Mesenchymal stem cell (in vitro differentiated cells and primary cell): ENCODE measurements at regions not wholly inside any gene's neighbourhood (a gene's known extent, or its start where the extent isn't known, plus 50 kb on each side); places are given as distances from the start of the nearest gene placed in this dataset.
A peak's percentile ranks its signal among the peaks of the same experiment; 100 is the strongest.

Experiments used
- DNase-seq: peaks from one replicate; pipeline ENCODE4 v3.0.0-alpha.2; 2013
- H2AFZ ChIP-seq: one replicate; pipeline ENCODE4 v1.6.1; 2013; ENCODE audit warnings: low read depth, mild to moderate bottlenecking, control low read depth, inconsistent platforms, low read length, moderate library complexity
- H2AK5ac ChIP-seq: 2 replicates; pipeline ENCODE4 v1.6.1; 2013; ENCODE audit warnings: low read length, moderate library complexity, mild to moderate bottlenecking, inconsistent platforms; ENCODE audit not compliant: severe bottlenecking
- H2BK120ac ChIP-seq: one replicate; pipeline ENCODE4 v1.6.1; 2013; ENCODE audit warnings: low read depth, mild to moderate bottlenecking, inconsistent platforms, low read length, moderate library complexity
- H2BK12ac ChIP-seq, 2 experiments: one replicate each; pipeline ENCODE4 v1.6.1; 2013; ENCODE audit warnings: inconsistent platforms in 2 of 2, low read length in 2 of 2, mild to moderate bottlenecking in 2 of 2, moderate library complexity in 2 of 2, control low read depth in 1 of 2
- H2BK15ac ChIP-seq: one replicate; pipeline ENCODE4 v1.6.1; 2013; ENCODE audit warnings: mild to moderate bottlenecking, low read depth, inconsistent platforms; ENCODE audit not compliant: poor library complexity, severe bottlenecking
- H2BK5ac ChIP-seq: 2 replicates; pipeline ENCODE4 v1.6.1; 2013; ENCODE audit warnings: low read depth, mild to moderate bottlenecking, low read length, control low read depth, inconsistent platforms; ENCODE audit not compliant: poor library complexity, severe bottlenecking
- H3K14ac ChIP-seq, 2 experiments: one replicate each; pipeline ENCODE4 v1.6.1; 2013; ENCODE audit warnings: inconsistent platforms in 2 of 2, low read length in 2 of 2, control low read depth in 1 of 2, mild to moderate bottlenecking in 1 of 2, moderate library complexity in 1 of 2
- H3K18ac ChIP-seq, 2 experiments: one replicate each; pipeline ENCODE4 v1.6.1; 2013; ENCODE audit warnings: inconsistent platforms in 2 of 2, low read length in 2 of 2, control low read depth in 1 of 2, low read depth in 1 of 2, mild to moderate bottlenecking in 1 of 2
- H3K23ac ChIP-seq, 2 experiments: one replicate each; pipeline ENCODE4 v1.6.1; 2013; ENCODE audit warnings: inconsistent platforms in 2 of 2, low read length in 2 of 2, mild to moderate bottlenecking in 2 of 2, moderate library complexity in 2 of 2, control low read depth in 1 of 2
- H3K27ac ChIP-seq: 2 replicates; pipeline ENCODE4 v1.5.1; 2013; ENCODE audit warnings: mild to moderate bottlenecking, moderate library complexity, low read length, control low read depth, inconsistent platforms; ENCODE audit not compliant: poor library complexity, severe bottlenecking
- H3K27me3 ChIP-seq, 2 experiments: 2 replicates each; pipeline versions ENCODE4 v1.6.1 to v1.7.0; 2013; ENCODE audit warnings: low read length in 2 of 2, mild to moderate bottlenecking in 2 of 2, moderate library complexity in 2 of 2, control low read depth in 1 of 2, inconsistent platforms in 1 of 2; ENCODE audit not compliant: control insufficient read depth in 1 of 2, insufficient read depth in 1 of 2
- H3K36me3 ChIP-seq, 2 experiments: 2 replicates each; pipeline versions ENCODE4 v1.6.1 to v1.7.0; 2013; ENCODE audit warnings: low read length in 2 of 2, control low read depth in 1 of 2, inconsistent platforms in 1 of 2, low read depth in 1 of 2, mild to moderate bottlenecking in 1 of 2; ENCODE audit not compliant: insufficient read depth in 2 of 2, control insufficient read depth in 1 of 2
- H3K4ac ChIP-seq, 2 experiments: one replicate each; pipeline ENCODE4 v1.6.1; 2013; ENCODE audit warnings: inconsistent platforms in 2 of 2, low read length in 2 of 2, mild to moderate bottlenecking in 2 of 2, moderate library complexity in 2 of 2, control low read depth in 1 of 2, low read depth in 1 of 2
- H3K4me1 ChIP-seq: 2 replicates; pipeline ENCODE4 v1.6.1; 2013; ENCODE audit warnings: low read depth, low read length, control low read depth; ENCODE audit not compliant: control insufficient read depth, insufficient read depth
- H3K4me2 ChIP-seq: 2 replicates; pipeline ENCODE4 v1.6.1; 2013; ENCODE audit warnings: low read length, mild to moderate bottlenecking, inconsistent platforms; ENCODE audit not compliant: poor library complexity, severe bottlenecking
- H3K4me3 ChIP-seq, 2 experiments: 2 replicates each; pipeline versions ENCODE4 v1.5.1 to v1.7.0; 2013; ENCODE audit warnings: low read length in 2 of 2, mild to moderate bottlenecking in 2 of 2, control low read depth in 1 of 2, low read depth in 1 of 2; ENCODE audit not compliant: insufficient read depth in 1 of 2
- H3K79me1 ChIP-seq: replicated peaks from 2 replicates; pipeline ENCODE4 v1.6.1; 2013; ENCODE audit warnings: mild to moderate bottlenecking, control low read depth, low read length, inconsistent platforms; ENCODE audit not compliant: poor library complexity, severe bottlenecking
- H3K9ac ChIP-seq: 2 replicates; pipeline ENCODE4 v1.7.0; 2013; ENCODE audit warnings: mild to moderate bottlenecking, low read length, moderate library complexity
- H3K9me3 ChIP-seq: 2 replicates; pipeline ENCODE4 v1.7.0; 2013; ENCODE audit warnings: mild to moderate bottlenecking, low read length; ENCODE audit not compliant: control insufficient read depth
- H4K8ac ChIP-seq: one replicate; pipeline ENCODE4 v1.6.1; 2013; ENCODE audit warnings: inconsistent platforms, mild to moderate bottlenecking, low read length, moderate library complexity
- H4K91ac ChIP-seq: one replicate; pipeline ENCODE4 v1.6.1; 2013; ENCODE audit warnings: mild to moderate bottlenecking, low read length, inconsistent platforms
- WGBS: methylation state at CpG from one replicate; pipeline ENCODE4 v1.1.7; 2013; ENCODE audit warnings: mixed read lengths; 5-methylcytosine and 5-hydroxymethylcytosine counted together

DNA sequence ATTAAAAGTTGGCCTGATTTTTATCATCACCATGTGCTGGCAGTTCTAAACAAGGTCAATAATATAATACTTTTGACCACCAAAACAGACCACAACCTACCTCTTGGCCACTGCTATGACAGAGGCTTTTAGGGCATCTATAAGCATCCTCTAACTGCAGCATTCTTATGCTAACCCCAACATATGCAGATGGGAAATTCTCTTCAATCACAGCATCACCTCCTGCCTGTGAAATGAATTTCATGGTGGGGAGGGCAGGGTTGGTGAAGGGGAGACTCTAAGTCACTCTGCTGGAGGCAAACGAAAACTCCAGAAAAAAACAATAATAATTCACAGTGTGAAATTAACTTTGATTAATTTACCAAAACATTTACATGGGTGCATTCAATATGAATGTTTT lies 78.8 kb upstream of the FAR2 start:
- Histone ChIP-seq H2BK5ac (no peak overlapping the region), H3K18ac (no peak overlapping the region), H3K4ac (no peak overlapping the region), H2BK15ac (no peak overlapping the region), H3K23ac (no peak overlapping the region), H2AFZ (no peak overlapping the region), H3K4me3 (no peak overlapping the region), H3K36me3 (no peaks in the 10 kb centered on the region), H3K27me3 (peaks cover 0 to 10% of the 10 kb centered on the region in 2 experiments), H3K79me1 (no peaks in the 10 kb centered on the region), H2BK120ac (no peak overlapping the region), H3K9ac (no peak overlapping the region), H4K8ac (no peak overlapping the region), H3K9me3 (no peaks in the 10 kb centered on the region), H2AK5ac (no peak overlapping the region), H3K27ac (no peak overlapping the region), H3K14ac (no peak overlapping the region), H3K4me1 (no peaks in the 10 kb centered on the region), H4K91ac (no peak overlapping the region), H2BK12ac (no peak overlapping the region), H3K4me2 (no peak overlapping the region)
- DNase-seq, result no peak
- WGBS, result no CpG with 5 or more reads among the region's 1 CpG

GRCh38 chr12:29071099-29071498 lies 78.0 kb upstream of the FAR2 start:
- no peak for DNase-seq
- Histone ChIP-seq H3K36me3 (no peaks in the 10 kb centered on the region), H3K27ac (no peak overlapping the region), H3K4me1 (no peaks in the 10 kb centered on the region), H3K9ac (no peak overlapping the region), H3K4me2 (no peak overlapping the region), H2BK120ac (no peak overlapping the region), H4K91ac (no peak overlapping the region), H3K18ac (no peak overlapping the region), H2BK15ac (no peak overlapping the region), H3K23ac (no peak overlapping the region), H2BK5ac (no peak overlapping the region), H3K27me3 (peaks cover 0 to 10% of the 10 kb centered on the region in 2 experiments), H3K4ac (no peak overlapping the region), H2AFZ (no peak overlapping the region), H3K79me1 (no peaks in the 10 kb centered on the region), H3K9me3 (no peaks in the 10 kb centered on the region), H2AK5ac (no peak overlapping the region), H3K14ac (no peak overlapping the region), H4K8ac (no peak overlapping the region), H2BK12ac (no peak overlapping the region), H3K4me3 (no peak overlapping the region)

- Histone ChIP-seq H2BK12ac (no peak overlapping the region), H2BK5ac (no peak overlapping the region), H3K9ac (peak overlapping the region; percentile 40), H3K14ac (no peak overlapping the region), H3K27me3 (peaks cover 0 to 10% of the 10 kb centered on the region in 2 experiments), H2BK120ac (no peak overlapping the region), H2AFZ (no peak overlapping the region), H3K36me3 (no peaks in the 10 kb centered on the region), H3K4me2 (no peak overlapping the region), H3K4ac (no peak overlapping the region), H3K9me3 (no peaks in the 10 kb centered on the region), H3K18ac (no peak overlapping the region), H4K8ac (no peak overlapping the region), H2AK5ac (no peak overlapping the region), H3K27ac (no peak overlapping the region), H2BK15ac (no peak overlapping the region), H4K91ac (no peak overlapping the region), H3K79me1 (no peaks in the 10 kb centered on the region), H3K4me1 (no peaks in the 10 kb centered on the region), H3K23ac (no peak overlapping the region), H3K4me3 (no peak overlapping the region)
- WGBS, result 87% methylated on average over 1 of the region's 1 CpG
- DNase-seq, result no peak
Observed at GRCh38 chr12:29072631-29073030, 76.4 kb upstream of the FAR2 start.

- Histone ChIP-seq H2BK12ac (no peak overlapping the region), H2AFZ (no peak overlapping the region), H2BK15ac (no peak overlapping the region), H3K14ac (no peak overlapping the region), H3K4ac (no peak overlapping the region), H2BK5ac (no peak overlapping the region), H3K4me3 (no peak overlapping the region), H3K36me3 (no peaks in the 10 kb centered on the region), H3K27ac (no peak overlapping the region), H3K4me2 (no peak overlapping the region), H3K18ac (no peak overlapping the region), H4K91ac (no peak overlapping the region), H3K79me1 (no peaks in the 10 kb centered on the region), H2AK5ac (no peak overlapping the region), H3K9me3 (no peaks in the 10 kb centered on the region), H3K9ac (no peak overlapping the region), H3K23ac (no peak overlapping the region), H3K27me3 (peaks cover 0 to 10% of the 10 kb centered on the region in 2 experiments), H4K8ac (no peak overlapping the region), H3K4me1 (no peaks in the 10 kb centered on the region), H2BK120ac (no peak overlapping the region)
- peak; percentile 61 for DNase-seq
- WGBS, result 100% methylated on average over 1 of the region's 3 CpGs
Observed at GRCh38 chr12:29073631-29074239, 75.3 kb upstream of the FAR2 start.
